ENCODE measurements at regions not wholly inside any gene's neighbourhood (a gene's known extent, or its start where the extent isn't known, plus 50 kb on each side); places are given as distances from the start of the nearest gene placed in this dataset.
A peak's percentile ranks its signal among the peaks of the same experiment; 100 is the strongest.

DNA sequence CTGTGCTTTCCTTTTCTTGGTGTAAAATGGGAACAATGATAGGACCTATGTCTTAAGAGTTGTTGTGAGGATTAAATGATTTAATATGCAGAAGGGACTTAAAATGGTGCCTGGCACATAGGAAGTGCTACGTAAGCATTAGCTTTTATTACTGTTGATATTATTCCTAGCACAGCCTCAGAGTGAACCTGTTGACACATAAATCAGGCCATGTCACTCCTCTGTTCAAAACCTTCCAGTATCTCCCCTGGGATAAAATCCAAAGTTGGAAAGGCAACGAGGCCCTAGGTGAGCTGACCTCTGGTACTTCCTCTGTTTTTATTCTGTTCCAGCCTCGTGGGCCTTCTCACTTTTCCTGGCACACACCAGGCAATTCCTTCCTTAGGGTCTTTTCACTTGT lies 108.8 kb upstream of the CADM1 start:
- TF ChIP-seq, protein P1, sequence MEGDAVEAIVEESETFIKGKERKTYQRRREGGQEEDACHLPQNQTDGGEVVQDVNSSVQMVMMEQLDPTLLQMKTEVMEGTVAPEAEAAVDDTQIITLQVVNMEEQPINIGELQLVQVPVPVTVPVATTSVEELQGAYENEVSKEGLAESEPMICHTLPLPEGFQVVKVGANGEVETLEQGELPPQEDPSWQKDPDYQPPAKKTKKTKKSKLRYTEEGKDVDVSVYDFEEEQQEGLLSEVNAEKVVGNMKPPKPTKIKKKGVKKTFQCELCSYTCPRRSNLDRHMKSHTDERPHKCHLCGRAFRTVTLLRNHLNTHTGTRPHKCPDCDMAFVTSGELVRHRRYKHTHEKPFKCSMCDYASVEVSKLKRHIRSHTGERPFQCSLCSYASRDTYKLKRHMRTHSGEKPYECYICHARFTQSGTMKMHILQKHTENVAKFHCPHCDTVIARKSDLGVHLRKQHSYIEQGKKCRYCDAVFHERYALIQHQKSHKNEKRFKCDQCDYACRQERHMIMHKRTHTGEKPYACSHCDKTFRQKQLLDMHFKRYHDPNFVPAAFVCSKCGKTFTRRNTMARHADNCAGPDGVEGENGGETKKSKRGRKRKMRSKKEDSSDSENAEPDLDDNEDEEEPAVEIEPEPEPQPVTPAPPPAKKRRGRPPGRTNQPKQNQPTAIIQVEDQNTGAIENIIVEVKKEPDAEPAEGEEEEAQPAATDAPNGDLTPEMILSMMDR (conservative IDR thresholded peaks at IDR 0.05; ENCODE audit: low read depth in 2 of 2): no peak
- TF ChIP-seq, protein P2, sequence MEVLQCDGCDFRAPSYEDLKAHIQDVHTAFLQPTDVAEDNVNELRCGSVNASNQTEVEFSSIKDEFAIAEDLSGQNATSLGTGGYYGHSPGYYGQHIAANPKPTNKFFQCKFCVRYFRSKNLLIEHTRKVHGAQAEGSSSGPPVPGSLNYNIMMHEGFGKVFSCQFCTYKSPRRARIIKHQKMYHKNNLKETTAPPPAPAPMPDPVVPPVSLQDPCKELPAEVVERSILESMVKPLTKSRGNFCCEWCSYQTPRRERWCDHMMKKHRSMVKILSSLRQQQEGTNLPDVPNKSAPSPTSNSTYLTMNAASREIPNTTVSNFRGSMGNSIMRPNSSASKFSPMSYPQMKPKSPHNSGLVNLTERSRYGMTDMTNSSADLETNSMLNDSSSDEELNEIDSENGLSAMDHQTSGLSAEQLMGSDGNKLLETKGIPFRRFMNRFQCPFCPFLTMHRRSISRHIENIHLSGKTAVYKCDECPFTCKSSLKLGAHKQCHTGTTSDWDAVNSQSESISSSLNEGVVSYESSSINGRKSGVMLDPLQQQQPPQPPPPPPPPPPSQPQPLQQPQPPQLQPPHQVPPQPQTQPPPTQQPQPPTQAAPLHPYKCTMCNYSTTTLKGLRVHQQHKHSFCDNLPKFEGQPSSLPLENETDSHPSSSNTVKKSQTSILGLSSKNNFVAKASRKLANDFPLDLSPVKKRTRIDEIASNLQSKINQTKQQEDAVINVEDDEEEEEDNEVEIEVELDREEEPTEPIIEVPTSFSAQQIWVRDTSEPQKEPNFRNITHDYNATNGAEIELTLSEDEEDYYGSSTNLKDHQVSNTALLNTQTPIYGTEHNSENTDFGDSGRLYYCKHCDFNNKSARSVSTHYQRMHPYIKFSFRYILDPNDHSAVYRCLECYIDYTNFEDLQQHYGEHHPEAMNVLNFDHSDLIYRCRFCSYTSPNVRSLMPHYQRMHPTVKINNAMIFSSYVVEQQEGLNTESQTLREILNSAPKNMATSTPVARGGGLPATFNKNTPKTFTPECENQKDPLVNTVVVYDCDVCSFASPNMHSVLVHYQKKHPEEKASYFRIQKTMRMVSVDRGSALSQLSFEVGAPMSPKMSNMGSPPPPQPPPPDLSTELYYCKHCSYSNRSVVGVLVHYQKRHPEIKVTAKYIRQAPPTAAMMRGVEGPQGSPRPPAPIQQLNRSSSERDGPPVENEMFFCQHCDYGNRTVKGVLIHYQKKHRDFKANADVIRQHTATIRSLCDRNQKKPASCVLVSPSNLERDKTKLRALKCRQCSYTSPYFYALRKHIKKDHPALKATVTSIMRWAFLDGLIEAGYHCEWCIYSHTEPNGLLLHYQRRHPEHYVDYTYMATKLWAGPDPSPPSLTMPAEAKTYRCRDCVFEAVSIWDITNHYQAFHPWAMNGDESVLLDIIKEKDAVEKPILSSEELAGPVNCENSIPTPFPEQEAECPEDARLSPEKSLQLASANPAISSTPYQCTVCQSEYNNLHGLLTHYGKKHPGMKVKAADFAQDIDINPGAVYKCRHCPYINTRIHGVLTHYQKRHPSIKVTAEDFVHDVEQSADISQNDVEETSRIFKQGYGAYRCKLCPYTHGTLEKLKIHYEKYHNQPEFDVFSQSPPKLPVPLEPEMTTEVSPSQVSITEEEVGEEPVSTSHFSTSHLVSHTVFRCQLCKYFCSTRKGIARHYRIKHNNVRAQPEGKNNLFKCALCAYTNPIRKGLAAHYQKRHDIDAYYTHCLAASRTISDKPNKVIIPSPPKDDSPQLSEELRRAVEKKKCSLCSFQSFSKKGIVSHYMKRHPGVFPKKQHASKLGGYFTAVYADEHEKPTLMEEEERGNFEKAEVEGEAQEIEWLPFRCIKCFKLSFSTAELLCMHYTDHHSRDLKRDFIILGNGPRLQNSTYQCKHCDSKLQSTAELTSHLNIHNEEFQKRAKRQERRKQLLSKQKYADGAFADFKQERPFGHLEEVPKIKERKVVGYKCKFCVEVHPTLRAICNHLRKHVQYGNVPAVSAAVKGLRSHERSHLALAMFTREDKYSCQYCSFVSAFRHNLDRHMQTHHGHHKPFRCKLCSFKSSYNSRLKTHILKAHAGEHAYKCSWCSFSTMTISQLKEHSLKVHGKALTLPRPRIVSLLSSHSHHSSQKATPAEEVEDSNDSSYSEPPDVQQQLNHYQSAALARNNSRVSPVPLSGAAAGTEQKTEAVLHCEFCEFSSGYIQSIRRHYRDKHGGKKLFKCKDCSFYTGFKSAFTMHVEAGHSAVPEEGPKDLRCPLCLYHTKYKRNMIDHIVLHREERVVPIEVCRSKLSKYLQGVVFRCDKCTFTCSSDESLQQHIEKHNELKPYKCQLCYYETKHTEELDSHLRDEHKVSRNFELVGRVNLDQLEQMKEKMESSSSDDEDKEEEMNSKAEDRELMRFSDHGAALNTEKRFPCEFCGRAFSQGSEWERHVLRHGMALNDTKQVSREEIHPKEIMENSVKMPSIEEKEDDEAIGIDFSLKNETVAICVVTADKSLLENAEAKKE (CRISPR knock-in tag; IDR thresholded peaks at IDR 0.05): no peak
- TF ChIP-seq CREB1 (CRISPR knock-in tag; IDR thresholded peaks at IDR 0.05; ENCODE audit: low read depth): no peak
- no peak for TF ChIP-seq EZH2 (IDR thresholded peaks at IDR 0.05; ENCODE audit: low read depth, unreplicated experiment)
- TF ChIP-seq ZNF331 (CRISPR knock-in tag; IDR thresholded peaks at IDR 0.05; ENCODE audit: low read depth): no peak
- TF ChIP-seq EZH2phosphoT487 (IDR thresholded peaks at IDR 0.05; ENCODE audit: unreplicated experiment): no peak
- no peak for TF ChIP-seq POLR2AphosphoS5 (IDR thresholded peaks at IDR 0.05; ENCODE audit: low read depth)
- no peak for TF ChIP-seq JUNB (IDR thresholded peaks at IDR 0.05; ENCODE audit: unreplicated experiment)
- TF ChIP-seq ZNF114 (CRISPR knock-in tag; IDR thresholded peaks at IDR 0.05): no peak
- TF ChIP-seq, protein P3, sequence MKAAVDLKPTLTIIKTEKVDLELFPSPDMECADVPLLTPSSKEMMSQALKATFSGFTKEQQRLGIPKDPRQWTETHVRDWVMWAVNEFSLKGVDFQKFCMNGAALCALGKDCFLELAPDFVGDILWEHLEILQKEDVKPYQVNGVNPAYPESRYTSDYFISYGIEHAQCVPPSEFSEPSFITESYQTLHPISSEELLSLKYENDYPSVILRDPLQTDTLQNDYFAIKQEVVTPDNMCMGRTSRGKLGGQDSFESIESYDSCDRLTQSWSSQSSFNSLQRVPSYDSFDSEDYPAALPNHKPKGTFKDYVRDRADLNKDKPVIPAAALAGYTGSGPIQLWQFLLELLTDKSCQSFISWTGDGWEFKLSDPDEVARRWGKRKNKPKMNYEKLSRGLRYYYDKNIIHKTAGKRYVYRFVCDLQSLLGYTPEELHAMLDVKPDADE (IDR thresholded peaks at IDR 0.05): no peak
- no peak for TF ChIP-seq NANOG (IDR thresholded peaks at IDR 0.05; ENCODE audit: borderline replicate concordance)
- TF ChIP-seq, protein P4, sequence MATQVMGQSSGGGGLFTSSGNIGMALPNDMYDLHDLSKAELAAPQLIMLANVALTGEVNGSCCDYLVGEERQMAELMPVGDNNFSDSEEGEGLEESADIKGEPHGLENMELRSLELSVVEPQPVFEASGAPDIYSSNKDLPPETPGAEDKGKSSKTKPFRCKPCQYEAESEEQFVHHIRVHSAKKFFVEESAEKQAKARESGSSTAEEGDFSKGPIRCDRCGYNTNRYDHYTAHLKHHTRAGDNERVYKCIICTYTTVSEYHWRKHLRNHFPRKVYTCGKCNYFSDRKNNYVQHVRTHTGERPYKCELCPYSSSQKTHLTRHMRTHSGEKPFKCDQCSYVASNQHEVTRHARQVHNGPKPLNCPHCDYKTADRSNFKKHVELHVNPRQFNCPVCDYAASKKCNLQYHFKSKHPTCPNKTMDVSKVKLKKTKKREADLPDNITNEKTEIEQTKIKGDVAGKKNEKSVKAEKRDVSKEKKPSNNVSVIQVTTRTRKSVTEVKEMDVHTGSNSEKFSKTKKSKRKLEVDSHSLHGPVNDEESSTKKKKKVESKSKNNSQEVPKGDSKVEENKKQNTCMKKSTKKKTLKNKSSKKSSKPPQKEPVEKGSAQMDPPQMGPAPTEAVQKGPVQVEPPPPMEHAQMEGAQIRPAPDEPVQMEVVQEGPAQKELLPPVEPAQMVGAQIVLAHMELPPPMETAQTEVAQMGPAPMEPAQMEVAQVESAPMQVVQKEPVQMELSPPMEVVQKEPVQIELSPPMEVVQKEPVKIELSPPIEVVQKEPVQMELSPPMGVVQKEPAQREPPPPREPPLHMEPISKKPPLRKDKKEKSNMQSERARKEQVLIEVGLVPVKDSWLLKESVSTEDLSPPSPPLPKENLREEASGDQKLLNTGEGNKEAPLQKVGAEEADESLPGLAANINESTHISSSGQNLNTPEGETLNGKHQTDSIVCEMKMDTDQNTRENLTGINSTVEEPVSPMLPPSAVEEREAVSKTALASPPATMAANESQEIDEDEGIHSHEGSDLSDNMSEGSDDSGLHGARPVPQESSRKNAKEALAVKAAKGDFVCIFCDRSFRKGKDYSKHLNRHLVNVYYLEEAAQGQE (IDR thresholded peaks at IDR 0.05; ENCODE audit: unreplicated experiment): no peak
- TF ChIP-seq STAT1 (IDR thresholded peaks at IDR 0.05; ENCODE audit: unreplicated experiment): no peak
- H3K27ac ChIP-seq (ENCODE audit: low read depth): no peak overlapping the region
- no peaks in the 10 kb centered on the region for H3F3A ChIP-seq (replicated peaks; ENCODE audit: low read depth)
- no peak overlapping the region for H3K4me3 Mint-ChIP-seq
- peaks cover 3% of the 10 kb centered on the region; the same call in 1 of the 2 replicates for H3K9me2 ChIP-seq (ENCODE audit: insufficient read depth)
- peaks cover 22% of the 10 kb centered on the region for H3K4me1 Mint-ChIP-seq
- H3K79me2 ChIP-seq (replicated peaks; ENCODE audit: insufficient read depth): no peaks in the 10 kb centered on the region
- peaks cover 5% of the 10 kb centered on the region for H3K27me3 Mint-ChIP-seq (ENCODE audit: insufficient read depth, low read depth, poor library complexity)
- no peaks in the 10 kb centered on the region for H3K36me3 ChIP-seq (ENCODE audit: insufficient read depth)
- no peaks in the 10 kb centered on the region for H3K9me3 Mint-ChIP-seq
- ATAC-seq: no peak
- peak overlapping the region; percentile 56 for H3K4me2 ChIP-seq
- H3K36me3 Mint-ChIP-seq (ENCODE audit: low read depth): no peaks in the 10 kb centered on the region
- H3K27me3 ChIP-seq (ENCODE audit: insufficient read depth): no peaks in the 10 kb centered on the region
- peaks cover 16% of the 10 kb centered on the region for H3K4me1 ChIP-seq (ENCODE audit: insufficient read depth)
- no peak overlapping the region for H3K4me3 ChIP-seq
- H4K20me1 ChIP-seq (replicated peaks; ENCODE audit: insufficient read depth): no peaks in the 10 kb centered on the region
- no peak overlapping the region for H3K27ac Mint-ChIP-seq
- DNase-seq (ENCODE audit: low spot score): no peak
- 0 out of 2 replicates have a peak overlapping the region, but pooled peaks have one; percentile 45 for H2AFZ ChIP-seq
